Tibial nerve (tissue), 4 donors: ENCODE measurements at regions not wholly inside any gene's neighbourhood (a gene's known extent, or its start where the extent isn't known, plus 50 kb on each side); places are given as distances from the start of the nearest gene placed in this dataset.

Source experiments
- DNase-seq, 2 donors: peaks; one replicate each; pipeline ENCODE4 v3.0.0-alpha.2; 2019; ENCODE audit warnings: low spot score in 2 of 2
- H3K27ac ChIP-seq, 4 donors: fragments of 200-600 bp; sonication (generic) in 3 of 4; one replicate each; pipeline ENCODE4 v1.5.1; 2017 to 2019; ENCODE audit warnings: mild to moderate bottlenecking in 1 of 4
- H3K27me3 ChIP-seq, 2 donors: fragments of 200-600 bp; sonication (generic) in 1 of 2; one replicate each; pipeline versions ENCODE4 v1.5.1 to v1.6.0; 2017 to 2019
- H3K36me3 ChIP-seq, 3 donors: fragments of 200-600 bp; sonication (generic); one replicate each; pipeline ENCODE4 v1.5.1; 2018 to 2019
- H3K4me1 ChIP-seq, 4 donors: fragments of 200-600 bp; sonication (generic) in 3 of 4; one replicate each; pipeline ENCODE4 v1.5.1; 2017 to 2019
- H3K4me3 ChIP-seq, 4 donors: fragments of 200-600 bp; sonication (generic) in 3 of 4; one replicate each; pipeline ENCODE4 v1.5.1; 2017 to 2019; ENCODE audit warnings: mild to moderate bottlenecking in 1 of 4, moderate library complexity in 1 of 4
- H3K9me3 ChIP-seq, 4 donors: fragments of 200-600 bp; sonication (generic) in 3 of 4; one replicate each; pipeline ENCODE4 v1.5.1; 2017 to 2019
- EP300 ChIP-seq, 2 donors: sonication (generic); formaldehyde crosslinking; IDR thresholded peaks; one replicate each; pipeline ENCODE4 v1.6.1; 2017; ENCODE audit warnings: antibody characterized with exemption in 2 of 2, mild to moderate bottlenecking in 1 of 2
- POLR2A ChIP-seq, 2 donors: fragments of 450-650 bp; IDR thresholded peaks; one replicate each; pipeline ENCODE4 v1.6.1; 2017; ENCODE audit warnings: antibody characterized with exemption in 2 of 2, mild to moderate bottlenecking in 2 of 2, moderate library complexity in 2 of 2
- WGBS, 2 donors: methylation state at CpG; one replicate each; pipeline ENCODE4 v1.1.5; 2018; 5-methylcytosine and 5-hydroxymethylcytosine counted together
- TF ChIP-seq, protein P1 (sequence below), 5 experiments: fragments of 200-600 bp in 3 of 5; fragments of 450-650 bp in 2 of 5; sonication (generic) in 3 of 5; IDR thresholded peaks; one replicate each; pipeline ENCODE4 v1.5.1; 2016 to 2019; ENCODE audit warnings: antibody characterized with exemption in 5 of 5, mild to moderate bottlenecking in 3 of 5, moderate library complexity in 2 of 5

DNA sequence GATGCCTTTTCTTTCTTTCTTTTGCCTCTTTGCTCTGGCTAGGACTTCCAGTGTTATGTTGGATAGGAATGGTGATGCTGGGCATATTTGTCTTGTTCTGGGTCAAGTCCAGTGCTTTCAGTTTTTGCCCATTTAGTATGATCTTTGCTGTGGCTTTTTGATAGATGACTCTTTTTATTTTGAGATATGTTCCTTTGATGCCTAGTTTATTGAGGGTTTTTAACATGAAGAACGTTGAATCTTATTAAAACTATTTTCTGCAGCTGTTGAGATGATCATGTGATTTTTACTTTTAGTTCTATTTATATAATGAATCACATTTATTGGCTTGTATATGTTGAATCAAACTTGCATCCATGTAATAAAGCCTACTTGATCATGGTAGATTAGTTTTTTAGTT lies 363.8 kb upstream of the RASGRP1 start:
- H3K27me3 ChIP-seq, result no peaks in the 10 kb centered on the region
- no peaks in the 10 kb centered on the region for H3K4me1 ChIP-seq
- no peak overlapping the region for H3K4me3 ChIP-seq
- no peaks in the 10 kb centered on the region for H3K36me3 ChIP-seq
- 58 to 68% methylated on average over 1 of the region's 1 CpG for WGBS, 2 donors
- no peaks in the 10 kb centered on the region for H3K9me3 ChIP-seq
- TF ChIP-seq EP300 (IDR thresholded peaks at IDR 0.05), result no peak
- TF ChIP-seq POLR2A (IDR thresholded peaks at IDR 0.05), result no peak
- TF ChIP-seq, protein P1, sequence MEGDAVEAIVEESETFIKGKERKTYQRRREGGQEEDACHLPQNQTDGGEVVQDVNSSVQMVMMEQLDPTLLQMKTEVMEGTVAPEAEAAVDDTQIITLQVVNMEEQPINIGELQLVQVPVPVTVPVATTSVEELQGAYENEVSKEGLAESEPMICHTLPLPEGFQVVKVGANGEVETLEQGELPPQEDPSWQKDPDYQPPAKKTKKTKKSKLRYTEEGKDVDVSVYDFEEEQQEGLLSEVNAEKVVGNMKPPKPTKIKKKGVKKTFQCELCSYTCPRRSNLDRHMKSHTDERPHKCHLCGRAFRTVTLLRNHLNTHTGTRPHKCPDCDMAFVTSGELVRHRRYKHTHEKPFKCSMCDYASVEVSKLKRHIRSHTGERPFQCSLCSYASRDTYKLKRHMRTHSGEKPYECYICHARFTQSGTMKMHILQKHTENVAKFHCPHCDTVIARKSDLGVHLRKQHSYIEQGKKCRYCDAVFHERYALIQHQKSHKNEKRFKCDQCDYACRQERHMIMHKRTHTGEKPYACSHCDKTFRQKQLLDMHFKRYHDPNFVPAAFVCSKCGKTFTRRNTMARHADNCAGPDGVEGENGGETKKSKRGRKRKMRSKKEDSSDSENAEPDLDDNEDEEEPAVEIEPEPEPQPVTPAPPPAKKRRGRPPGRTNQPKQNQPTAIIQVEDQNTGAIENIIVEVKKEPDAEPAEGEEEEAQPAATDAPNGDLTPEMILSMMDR (IDR thresholded peaks at IDR 0.05), result no peak
- H3K27ac ChIP-seq, result no peak overlapping the region
- no peak for DNase-seq

DNA sequence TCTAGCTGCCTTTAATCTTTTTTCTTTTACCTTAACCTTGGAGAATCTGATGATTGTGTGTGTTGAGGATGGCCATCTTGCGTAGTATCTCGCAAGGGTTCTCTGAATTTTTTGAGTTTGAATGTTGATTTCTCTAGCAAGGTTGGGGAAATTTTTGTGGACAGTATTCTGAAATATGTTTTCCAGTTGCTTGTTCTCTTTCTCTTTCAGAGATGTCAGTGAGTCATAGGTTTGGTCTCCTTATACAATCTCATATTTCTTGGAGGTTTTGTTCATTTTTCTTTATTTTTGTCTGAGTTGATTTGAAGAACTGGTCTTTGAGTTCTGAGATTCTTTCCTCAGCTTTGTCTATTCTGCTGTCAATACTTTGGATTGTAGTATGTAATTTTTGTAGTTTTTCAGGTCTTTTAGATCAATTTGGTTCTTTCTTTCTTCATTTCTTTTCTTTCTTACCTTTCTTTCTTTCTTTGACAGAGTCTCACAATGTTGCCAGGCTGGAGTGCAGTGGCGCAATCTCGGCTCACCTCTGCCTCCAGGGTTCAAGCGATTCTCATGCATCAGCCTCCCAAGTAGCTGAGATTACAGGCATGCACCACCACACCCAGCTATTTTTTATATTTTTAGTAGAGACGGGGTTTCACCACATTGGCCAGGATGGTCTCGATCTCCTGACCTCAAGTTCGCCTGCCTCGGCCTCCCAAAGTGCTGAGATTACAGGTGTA lies 366.4 kb upstream of the RASGRP1 start:
- no peaks in the 10 kb centered on the region for H3K9me3 ChIP-seq
- TF ChIP-seq, protein P1 (IDR thresholded peaks at IDR 0.05), result no peak
- TF ChIP-seq EP300 (IDR thresholded peaks at IDR 0.05), result no peak
- no peak for TF ChIP-seq POLR2A (IDR thresholded peaks at IDR 0.05)
- no peak overlapping the region for H3K4me3 ChIP-seq
- DNase-seq, result no peak
- H3K4me1 ChIP-seq, result no peaks in the 10 kb centered on the region
- no peak overlapping the region for H3K27ac ChIP-seq
- no peaks in the 10 kb centered on the region for H3K36me3 ChIP-seq
- 88 to 97% methylated on average over 9 of the region's 9 CpGs for WGBS, 2 donors
- H3K27me3 ChIP-seq, result no peaks in the 10 kb centered on the region

DNA sequence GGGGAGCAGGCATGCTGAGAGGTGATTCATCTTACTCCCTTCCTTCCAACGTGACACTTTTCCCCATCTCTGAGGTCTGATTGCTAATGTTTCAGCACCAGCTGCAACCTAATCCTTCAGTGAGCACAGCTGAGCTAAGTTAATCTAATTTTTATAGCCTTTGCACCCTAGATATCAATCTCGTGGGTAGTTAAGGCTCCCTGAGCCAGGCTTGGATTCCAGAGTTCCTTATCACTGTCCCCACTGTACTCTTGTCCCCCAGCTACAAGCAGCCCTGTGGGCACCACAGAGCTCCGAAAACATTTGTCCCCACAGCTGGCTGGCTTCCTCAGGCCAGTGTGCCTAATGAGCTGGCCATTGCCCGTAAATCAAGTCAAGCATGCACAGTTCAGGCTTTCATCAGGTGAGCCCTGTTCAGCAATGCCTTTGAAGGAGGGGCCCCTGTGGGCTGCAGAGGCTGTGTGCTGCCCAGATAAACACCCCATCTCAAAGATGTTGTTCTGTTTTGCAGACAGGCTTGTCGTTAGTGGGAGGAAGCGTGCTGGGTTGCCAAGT lies 376.9 kb upstream of the RASGRP1 start:
- Histone ChIP-seq H3K36me3 (no peaks in the 10 kb centered on the region), H3K4me1 (no peaks in the 10 kb centered on the region), H3K27ac (no peak overlapping the region), H3K4me3 (no peak overlapping the region), H3K27me3 (no peaks in the 10 kb centered on the region), H3K9me3 (no peaks in the 10 kb centered on the region)
- 30 to 43% methylated on average over 6 of the region's 6 CpGs for WGBS, 2 donors
- TF ChIP-seq, protein P1 (IDR thresholded peaks at IDR 0.05), result no peak
- TF ChIP-seq POLR2A (IDR thresholded peaks at IDR 0.05) (no peak), EP300 (IDR thresholded peaks at IDR 0.05) (no peak)
- DNase-seq, result no peak

DNA sequence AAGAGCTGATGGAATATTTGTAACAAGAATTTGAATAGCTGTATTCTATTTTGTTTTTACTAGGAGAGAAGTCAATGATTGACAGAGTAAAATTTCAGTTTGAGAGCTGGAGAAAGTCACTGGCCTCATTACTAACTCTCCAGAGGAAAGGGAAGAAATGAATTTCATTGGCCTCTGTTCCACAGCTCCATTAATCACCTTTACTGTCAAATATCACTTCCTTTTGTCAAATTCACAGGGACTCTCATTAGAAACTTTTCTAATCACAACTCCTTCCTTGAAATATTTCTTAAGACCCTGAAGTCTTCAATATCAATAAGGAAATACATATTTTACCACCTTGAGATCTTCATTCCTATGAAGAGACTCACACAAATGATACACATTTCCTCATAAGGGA lies 379.9 kb upstream of the RASGRP1 start:
- Histone ChIP-seq H3K4me3 (no peak overlapping the region), H3K27me3 (no peaks in the 10 kb centered on the region), H3K4me1 (no peaks in the 10 kb centered on the region), H3K27ac (no peak overlapping the region), H3K36me3 (no peaks in the 10 kb centered on the region), H3K9me3 (no peaks in the 10 kb centered on the region)
- DNase-seq, result no peak
- TF ChIP-seq, protein P1 (IDR thresholded peaks at IDR 0.05), result no peak
- TF ChIP-seq EP300 (IDR thresholded peaks at IDR 0.05) (no peak), POLR2A (IDR thresholded peaks at IDR 0.05) (no peak)

DNA sequence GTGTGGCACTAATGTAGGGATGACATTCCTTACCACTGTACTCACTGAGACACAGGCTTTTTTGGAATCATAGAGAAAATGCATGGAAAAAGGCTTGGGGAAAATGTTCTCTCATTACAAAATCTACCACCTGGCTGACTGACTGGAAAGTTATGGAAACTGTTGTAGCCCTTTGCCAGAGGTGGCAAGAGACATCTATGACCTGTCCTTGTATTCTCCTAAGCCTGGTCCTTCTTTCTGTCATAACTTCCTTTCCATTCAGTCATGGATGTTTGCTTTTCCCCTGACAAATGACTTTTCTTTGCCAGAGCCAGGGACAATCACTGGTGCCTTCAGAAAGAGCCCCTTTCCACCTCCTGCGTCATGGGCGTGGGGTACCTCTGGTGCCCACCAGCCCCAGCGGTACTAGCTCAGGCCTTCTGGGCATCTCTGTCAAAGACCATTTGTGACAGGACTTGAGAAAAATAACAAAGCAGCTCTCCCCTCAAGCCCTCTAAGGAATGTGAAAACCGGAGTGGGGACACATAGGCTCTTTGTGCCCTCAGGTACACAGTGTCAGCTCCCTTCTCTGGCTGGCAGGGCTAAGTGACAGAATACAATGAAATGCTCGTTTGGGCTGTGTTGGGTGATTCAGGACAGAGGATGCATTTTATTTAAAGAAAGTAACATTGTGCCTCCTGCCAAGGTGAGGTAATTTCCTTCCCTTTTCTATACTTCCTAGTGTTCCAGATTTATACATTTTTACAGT lies 381.1 kb upstream of the RASGRP1 start:
- 59 to 63% methylated on average over 5 of the region's 5 CpGs for WGBS, 2 donors
- Histone ChIP-seq H3K4me1 (no peaks in the 10 kb centered on the region), H3K9me3 (no peaks in the 10 kb centered on the region), H3K27me3 (no peaks in the 10 kb centered on the region), H3K4me3 (no peak overlapping the region), H3K36me3 (no peaks in the 10 kb centered on the region), H3K27ac (no peak overlapping the region)
- no peak for DNase-seq
- TF ChIP-seq EP300 (IDR thresholded peaks at IDR 0.05) (no peak), POLR2A (IDR thresholded peaks at IDR 0.05) (no peak)
- TF ChIP-seq, protein P1 (IDR thresholded peaks at IDR 0.05), result no peak
